DMS153 treated with DMSO at 0.1 percent for 48 hours (cell line): ENCODE measurements at regions not wholly inside any gene's neighbourhood (a gene's known extent, or its start where the extent isn't known, plus 50 kb on each side); places are given as distances from the start of the nearest gene placed in this dataset.
"Not testable (repeated sequence)": the region's sequence is repeated elsewhere in the genome, so short reads cannot be mapped to it uniquely, and the experiment has no call there.

Experiments
- DNase-seq: peaks from one replicate; lab custom pipeline; 2025; ENCODE audit not compliant: unreplicated experiment; lab: John Stamatoyannopoulos, UW

GRCh38 chr11:3514635-3515424 is 127.0 kb downstream of the ART5 start:
- DNase-seq, result not testable (repeated sequence)

GRCh38 chr11:3513311-3513710 is 128.5 kb downstream of the ART5 start:
- DNase-seq, result not testable (repeated sequence)

- DNase-seq, result not testable (repeated sequence)
These were observed 129.0 kb downstream of the ART5 start for GRCh38 chr11:3512751-3513150.

GRCh38 chr11:3512133-3512703 is 129.6 kb downstream of the ART5 start:
- DNase-seq, result peak; percentile 0

GRCh38 chr11:3511416-3512132 is 130.2 kb downstream of the ART5 start:
- DNase-seq, result not testable (repeated sequence)

GRCh38 chr11:3509563-3509962 is 130.6 kb upstream of the ZNF195 start:
- not testable (repeated sequence) for DNase-seq

GRCh38 chr11:3499198-3499597 is 120.3 kb upstream of the ZNF195 start:
- not testable (repeated sequence) for DNase-seq

- DNase-seq, result not testable (repeated sequence)
These were observed 119.4 kb upstream of the ZNF195 start for GRCh38 chr11:3498356-3498755.

- DNase-seq, result not testable (repeated sequence)
These were observed 114.2 kb upstream of the ZNF195 start for GRCh38 chr11:3493152-3493551.

GRCh38 chr11:3488003-3488402 is 109.1 kb upstream of the ZNF195 start:
- DNase-seq, result not testable (repeated sequence)

GRCh38 chr11:3485737-3486136 is 106.8 kb upstream of the ZNF195 start:
- not testable (repeated sequence) for DNase-seq

GRCh38 chr11:3476937-3477885 is 98.3 kb upstream of the ZNF195 start:
- not testable (repeated sequence) for DNase-seq

GRCh38 chr11:3476084-3476936 is 97.4 kb upstream of the ZNF195 start:
- not testable (repeated sequence) for DNase-seq

GRCh38 chr11:3468963-3469362 is 90.0 kb upstream of the ZNF195 start:
- not testable (repeated sequence) for DNase-seq

GRCh38 chr11:3467599-3467998 is 88.7 kb upstream of the ZNF195 start:
- not testable (repeated sequence) for DNase-seq

- DNase-seq, result not testable (repeated sequence)
These were observed 76.7 kb upstream of the ZNF195 start for GRCh38 chr11:3455666-3456065.

GRCh38 chr11:3454844-3455243 is 75.9 kb upstream of the ZNF195 start:
- not testable (repeated sequence) for DNase-seq

- not testable (repeated sequence) for DNase-seq
These were observed 74.8 kb upstream of the ZNF195 start for GRCh38 chr11:3453596-3454256.

- DNase-seq, result not testable (repeated sequence)
These were observed 71.9 kb upstream of the ZNF195 start for GRCh38 chr11:3450822-3451221.
